ENCODE measurements at regions not wholly inside any gene's neighbourhood (a gene's known extent, or its start where the extent isn't known, plus 50 kb on each side); places are given as distances from the start of the nearest gene placed in this dataset.

- H3K4ac ChIP-seq (ENCODE audit: low read depth, low read length): no peak overlapping the region
- dilution Hi-C loops (cut with HindIII; ENCODE audit: low sequenced_read_pairs, unreplicated experiment): no loop called here
- no peak overlapping the region for H4K91ac ChIP-seq (ENCODE audit: insufficient read depth, low read depth, low read length)
- intact Hi-C loops (cut with micrococcal nuclease): no loop called here
- H2BK120ac ChIP-seq (ENCODE audit: low read depth, low read length): no peak overlapping the region
- no peak overlapping the region for H2BK5ac ChIP-seq (ENCODE audit: low read depth, low read length, poor library complexity, severe bottlenecking)
- H3K4me2 ChIP-seq (ENCODE audit: low read depth, low read length): no peak overlapping the region
- ChIA-PET POLR2A (ENCODE audit: unreplicated experiment) (no interaction called here), CTCF (interaction anchor here (0.7 kb wide), 1 partner anchor 15 kb away, joined by 3 read pairs; no protein-coding TSS in a partner anchor)
- no peak overlapping the region for H3K27ac ChIP-seq (ENCODE audit: insufficient read depth, low read length)
- in situ Hi-C loops (cut with MboI; ENCODE audit: low sequenced_read_pairs): no loop called here
- no peak overlapping the region for H3K23ac ChIP-seq (ENCODE audit: low read depth, low read length)
- no peak for DNase-seq
- H3K9ac ChIP-seq (ENCODE audit: low read depth, low read length): no peak overlapping the region
- H2AK9ac ChIP-seq (replicated peaks; ENCODE audit: low read depth, low read length, poor library complexity): no peak overlapping the region
- no TSS peak for BruUV-seq (replicated peaks)
- H3K56ac ChIP-seq (ENCODE audit: extremely low read depth, insufficient read depth, low read length): no peak overlapping the region
- no peak overlapping the region for H2BK20ac ChIP-seq (ENCODE audit: low read depth, low read length)
- H3K9me3 ChIP-seq (ENCODE audit: control insufficient read depth, insufficient read depth, low read length): no peaks in the 10 kb centered on the region
- H3K14ac ChIP-seq (replicated peaks; ENCODE audit: low read depth, low read length): no peak overlapping the region
- no peaks in the 10 kb centered on the region for H4K20me1 ChIP-seq (ENCODE audit: insufficient read depth, low read length)
- H3K4me3 ChIP-seq (ENCODE audit: insufficient read depth, low read depth, low read length): no peak overlapping the region
- H3K9me1 ChIP-seq (ENCODE audit: insufficient read depth, low read length): no peaks in the 10 kb centered on the region
- no peak overlapping the region for H4K5ac ChIP-seq (ENCODE audit: low read depth, low read length)
- no peak overlapping the region for H2AFZ ChIP-seq (replicated peaks; ENCODE audit: low read length, poor library complexity)
- H3K27me3 ChIP-seq (ENCODE audit: control insufficient read depth, insufficient read depth, low read length): peaks cover 2% of the 10 kb centered on the region; the same call in 1 of the 2 replicates
- no CpG with 5 or more reads among the region's 7 CpGs for WGBS, 2 experiments (ENCODE audit: extremely low coverage in 2 of 2, insufficient read length in 1 of 2)
- no peak overlapping the region for H2AK5ac ChIP-seq (ENCODE audit: low read depth, low read length)
- ATAC-seq (ENCODE audit: low read depth): no peak
- no peak overlapping the region for H2BK15ac ChIP-seq (ENCODE audit: low read depth, low read length)
- TF ChIP-seq MAZ (IDR thresholded peaks at IDR 0.05; ENCODE audit: borderline replicate concordance, low read depth, low read length) (no peak), BHLHE40 (IDR thresholded peaks at IDR 0.05; ENCODE audit: low read depth, low read length) (no peak), POLR2A (IDR thresholded peaks at IDR 0.05; ENCODE audit: low read depth, low read length) (no peak)
- TF ChIP-seq, protein P1, sequence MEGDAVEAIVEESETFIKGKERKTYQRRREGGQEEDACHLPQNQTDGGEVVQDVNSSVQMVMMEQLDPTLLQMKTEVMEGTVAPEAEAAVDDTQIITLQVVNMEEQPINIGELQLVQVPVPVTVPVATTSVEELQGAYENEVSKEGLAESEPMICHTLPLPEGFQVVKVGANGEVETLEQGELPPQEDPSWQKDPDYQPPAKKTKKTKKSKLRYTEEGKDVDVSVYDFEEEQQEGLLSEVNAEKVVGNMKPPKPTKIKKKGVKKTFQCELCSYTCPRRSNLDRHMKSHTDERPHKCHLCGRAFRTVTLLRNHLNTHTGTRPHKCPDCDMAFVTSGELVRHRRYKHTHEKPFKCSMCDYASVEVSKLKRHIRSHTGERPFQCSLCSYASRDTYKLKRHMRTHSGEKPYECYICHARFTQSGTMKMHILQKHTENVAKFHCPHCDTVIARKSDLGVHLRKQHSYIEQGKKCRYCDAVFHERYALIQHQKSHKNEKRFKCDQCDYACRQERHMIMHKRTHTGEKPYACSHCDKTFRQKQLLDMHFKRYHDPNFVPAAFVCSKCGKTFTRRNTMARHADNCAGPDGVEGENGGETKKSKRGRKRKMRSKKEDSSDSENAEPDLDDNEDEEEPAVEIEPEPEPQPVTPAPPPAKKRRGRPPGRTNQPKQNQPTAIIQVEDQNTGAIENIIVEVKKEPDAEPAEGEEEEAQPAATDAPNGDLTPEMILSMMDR (conservative IDR thresholded peaks at IDR 0.05; ENCODE audit: low read depth, low read length): no peak
- H3K36me3 ChIP-seq (ENCODE audit: control insufficient read depth, insufficient read depth, low read length): no peaks in the 10 kb centered on the region
- no peak overlapping the region for H3K18ac ChIP-seq (ENCODE audit: low read depth, low read length)
- H3K4me1 ChIP-seq (ENCODE audit: control insufficient read depth, insufficient read depth, low read length): no peaks in the 10 kb centered on the region
- H4K8ac ChIP-seq (ENCODE audit: low read depth in 2 of 2, low read length in 2 of 2): no peak overlapping the region
- H3K79me1 ChIP-seq (ENCODE audit: low read depth in 1 of 2, low read length in 2 of 2): no peaks in the 10 kb centered on the region
Measured at GRCh38 chr7:93819699-93820098, 70.9 kb downstream of the TFPI2 start.

All from IMR-90 (cell line).